ENCODE measurements at regions not wholly inside any gene's neighbourhood (a gene's known extent, or its start where the extent isn't known, plus 50 kb on each side); places are given as distances from the start of the nearest gene placed in this dataset.
"Not testable (repeated sequence)": the region's sequence is repeated elsewhere in the genome, so short reads cannot be mapped to it uniquely, and the experiment has no call there.

DNA sequence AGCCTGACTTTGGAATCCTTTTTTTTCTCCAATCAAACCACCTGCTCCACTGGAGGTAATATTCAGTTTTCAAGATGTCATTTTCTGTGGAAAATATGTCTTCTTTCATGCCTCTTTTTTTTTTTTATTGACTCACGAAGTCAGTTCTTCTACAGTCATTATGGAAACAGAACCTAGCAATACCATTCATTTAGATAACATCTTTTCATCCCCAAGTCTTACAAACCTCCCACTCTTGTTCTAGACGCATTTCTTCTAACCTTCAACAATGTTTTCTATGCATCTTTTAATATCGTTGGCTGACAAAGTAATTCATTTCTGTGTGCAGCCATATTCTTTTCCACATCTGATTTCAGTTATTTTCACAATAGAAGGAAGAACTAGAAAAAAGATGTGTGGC is 474.3 kb upstream of the CCDC196 start:
- Histone ChIP-seq H3K27me3 (no peaks in the 10 kb centered on the region), H3K9me3 (no peaks in the 10 kb centered on the region), H3K4me1 (ENCODE audit: control insufficient read depth in 1 of 2, insufficient read depth in 1 of 2, low read depth in 1 of 2, low read length in 1 of 2) (no peaks in the 10 kb centered on the region), H3K36me3 (no peaks in the 10 kb centered on the region), H3K4me3 (ENCODE audit: low read depth in 1 of 2, low read length in 1 of 2) (no peak overlapping the region), H3K27ac (no peak overlapping the region)
- TF ChIP-seq, protein P1, sequence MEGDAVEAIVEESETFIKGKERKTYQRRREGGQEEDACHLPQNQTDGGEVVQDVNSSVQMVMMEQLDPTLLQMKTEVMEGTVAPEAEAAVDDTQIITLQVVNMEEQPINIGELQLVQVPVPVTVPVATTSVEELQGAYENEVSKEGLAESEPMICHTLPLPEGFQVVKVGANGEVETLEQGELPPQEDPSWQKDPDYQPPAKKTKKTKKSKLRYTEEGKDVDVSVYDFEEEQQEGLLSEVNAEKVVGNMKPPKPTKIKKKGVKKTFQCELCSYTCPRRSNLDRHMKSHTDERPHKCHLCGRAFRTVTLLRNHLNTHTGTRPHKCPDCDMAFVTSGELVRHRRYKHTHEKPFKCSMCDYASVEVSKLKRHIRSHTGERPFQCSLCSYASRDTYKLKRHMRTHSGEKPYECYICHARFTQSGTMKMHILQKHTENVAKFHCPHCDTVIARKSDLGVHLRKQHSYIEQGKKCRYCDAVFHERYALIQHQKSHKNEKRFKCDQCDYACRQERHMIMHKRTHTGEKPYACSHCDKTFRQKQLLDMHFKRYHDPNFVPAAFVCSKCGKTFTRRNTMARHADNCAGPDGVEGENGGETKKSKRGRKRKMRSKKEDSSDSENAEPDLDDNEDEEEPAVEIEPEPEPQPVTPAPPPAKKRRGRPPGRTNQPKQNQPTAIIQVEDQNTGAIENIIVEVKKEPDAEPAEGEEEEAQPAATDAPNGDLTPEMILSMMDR (IDR thresholded peaks at IDR 0.05): no peak

DNA sequence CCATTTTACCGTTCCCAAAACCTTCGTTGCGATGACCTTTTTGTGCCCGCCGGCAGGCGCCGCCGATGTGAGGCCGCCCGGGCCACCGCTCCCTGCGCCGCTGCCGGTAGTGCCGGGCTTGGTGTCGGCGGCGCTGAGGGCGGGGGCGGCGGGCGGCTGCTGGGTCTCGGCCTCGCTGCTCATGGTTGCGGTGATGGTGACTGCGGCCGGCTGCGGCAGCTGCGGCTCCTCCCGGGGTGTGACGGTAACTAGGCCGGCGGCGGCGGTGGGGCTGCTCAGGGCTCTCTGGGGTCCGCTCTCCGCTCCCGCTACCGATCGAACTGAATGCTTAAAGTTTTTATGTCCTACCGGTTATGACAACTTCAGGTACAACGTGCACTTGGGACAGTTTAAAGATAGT is 472.6 kb upstream of the CCDC196 start:
- not testable (repeated sequence) for H3K27me3 ChIP-seq; H3K4me1 ChIP-seq (ENCODE audit: control insufficient read depth in 1 of 2, insufficient read depth in 1 of 2, low read depth in 1 of 2, low read length in 1 of 2); H3K4me3 ChIP-seq (ENCODE audit: low read depth in 1 of 2, low read length in 1 of 2); H3K27ac ChIP-seq; H3K9me3 ChIP-seq; H3K36me3 ChIP-seq

DNA sequence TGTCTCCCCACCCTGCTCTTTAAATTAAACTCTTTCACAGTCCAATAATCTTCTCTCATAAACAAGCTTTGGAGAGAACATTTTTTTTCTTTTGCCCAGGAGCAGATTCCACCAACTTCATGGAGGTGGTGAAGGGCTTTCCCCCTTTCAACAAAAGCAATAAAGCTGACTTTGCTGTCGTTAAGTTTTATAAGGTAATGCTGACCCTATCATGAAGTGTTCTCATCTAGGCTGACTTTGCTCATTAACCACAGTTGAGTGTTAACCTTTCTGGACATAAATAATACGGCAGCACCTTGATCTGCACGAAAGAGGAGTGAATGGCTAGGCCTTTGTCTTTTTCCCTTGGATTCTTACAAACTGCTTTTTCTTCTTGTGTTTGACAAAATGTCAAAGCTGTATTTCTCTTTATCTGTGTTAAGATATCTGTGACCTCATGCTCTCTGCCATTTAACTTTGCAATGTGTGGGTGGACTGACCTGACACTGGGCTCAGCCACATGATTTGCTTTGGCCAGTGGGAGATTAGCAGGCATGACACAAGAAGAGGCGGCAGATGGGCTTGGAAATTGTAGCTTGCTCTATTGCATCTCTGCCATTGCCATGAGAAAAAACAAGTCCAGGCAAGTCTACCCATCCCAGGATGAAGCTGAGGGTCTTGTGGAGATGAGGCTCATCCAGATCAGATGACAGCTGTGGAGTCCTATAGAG is 470.9 kb upstream of the CCDC196 start:
- Histone ChIP-seq H3K4me1 (ENCODE audit: control insufficient read depth in 1 of 2, insufficient read depth in 1 of 2, low read depth in 1 of 2, low read length in 1 of 2) (no peaks in the 10 kb centered on the region), H3K9me3 (no peaks in the 10 kb centered on the region), H3K4me3 (ENCODE audit: low read depth in 1 of 2, low read length in 1 of 2) (no peak overlapping the region), H3K27me3 (no peaks in the 10 kb centered on the region), H3K27ac (no peak overlapping the region), H3K36me3 (no peaks in the 10 kb centered on the region)
- TF ChIP-seq, protein P1 (IDR thresholded peaks at IDR 0.05): no peak

DNA sequence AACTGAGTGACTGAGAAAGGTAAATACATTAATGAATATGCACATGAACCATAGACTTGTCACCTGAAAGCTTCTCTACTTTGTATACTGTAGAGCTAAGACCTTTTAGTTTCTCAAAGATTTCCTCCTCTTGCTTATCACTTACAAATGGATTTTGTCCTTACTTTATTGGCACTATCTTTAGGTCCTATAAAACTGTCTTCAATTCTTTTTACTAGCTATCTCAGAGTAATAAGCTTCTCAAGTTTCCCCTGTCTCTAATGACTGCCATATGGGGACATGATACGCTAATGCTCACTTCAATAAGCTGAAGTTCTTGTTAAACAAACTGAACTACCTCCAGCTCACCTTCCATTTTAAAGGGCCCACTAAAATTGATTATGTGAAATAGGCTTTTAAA is 468.2 kb upstream of the CCDC196 start:
- H3K9me3 ChIP-seq: no peaks in the 10 kb centered on the region
- H3K27ac ChIP-seq: no peak overlapping the region
- TF ChIP-seq, protein P1 (IDR thresholded peaks at IDR 0.05): no peak
- no peaks in the 10 kb centered on the region for H3K36me3 ChIP-seq
- no peak overlapping the region for H3K4me3 ChIP-seq (ENCODE audit: low read depth in 1 of 2, low read length in 1 of 2)
- no peaks in the 10 kb centered on the region for H3K4me1 ChIP-seq (ENCODE audit: control insufficient read depth in 1 of 2, insufficient read depth in 1 of 2, low read depth in 1 of 2, low read length in 1 of 2)
- H3K27me3 ChIP-seq: no peaks in the 10 kb centered on the region

DNA sequence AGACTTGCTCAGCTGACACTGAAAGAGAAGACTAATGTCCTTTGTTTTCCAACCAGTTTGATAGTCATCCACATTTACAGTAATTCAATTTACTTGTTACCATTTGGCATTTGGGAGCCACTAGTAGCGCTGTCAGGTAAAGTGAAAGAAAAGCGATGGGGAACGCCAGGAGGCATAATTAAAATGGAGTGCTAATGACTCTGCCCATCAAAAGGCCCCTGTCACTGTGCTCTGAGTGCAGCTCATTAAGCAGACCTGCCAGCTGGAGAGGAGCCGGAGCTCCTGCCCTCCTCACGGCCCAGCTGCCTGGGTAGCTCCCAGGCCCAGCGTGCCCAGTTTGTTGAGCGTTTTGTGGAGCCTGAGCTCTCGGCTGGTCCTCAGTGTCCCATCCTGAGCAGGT is 463.6 kb upstream of the CCDC196 start:
- Histone ChIP-seq H3K4me3 (ENCODE audit: low read depth in 1 of 2, low read length in 1 of 2) (no peak overlapping the region), H3K4me1 (ENCODE audit: control insufficient read depth in 1 of 2, insufficient read depth in 1 of 2, low read depth in 1 of 2, low read length in 1 of 2) (no peaks in the 10 kb centered on the region), H3K9me3 (no peaks in the 10 kb centered on the region), H3K36me3 (no peaks in the 10 kb centered on the region), H3K27ac (no peak overlapping the region), H3K27me3 (no peaks in the 10 kb centered on the region)
- TF ChIP-seq, protein P1 (IDR thresholded peaks at IDR 0.05): no peak

DNA sequence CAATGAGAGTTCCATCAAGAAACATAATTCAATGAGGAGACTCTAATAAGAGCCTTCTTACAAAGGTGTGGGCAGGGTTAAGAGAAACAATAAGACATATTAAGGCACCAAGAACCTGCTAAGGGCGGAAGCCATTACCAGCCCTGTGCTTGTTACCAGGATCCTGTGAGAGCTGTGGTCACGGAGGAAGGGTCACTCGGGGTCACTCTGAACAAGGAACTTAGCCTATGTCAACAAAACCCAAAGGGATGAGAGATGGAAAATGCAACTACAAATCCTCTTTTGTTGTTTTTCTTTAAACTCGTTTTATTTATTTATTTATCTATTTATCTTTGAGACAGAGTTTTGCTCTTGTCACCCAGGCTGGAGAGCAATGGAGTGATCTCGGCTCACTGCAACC is 460.4 kb upstream of the CCDC196 start:
- no peak overlapping the region for H3K4me3 ChIP-seq (ENCODE audit: low read depth in 1 of 2, low read length in 1 of 2)
- no peaks in the 10 kb centered on the region for H3K36me3 ChIP-seq
- no peaks in the 10 kb centered on the region for H3K27me3 ChIP-seq
- H3K4me1 ChIP-seq (ENCODE audit: control insufficient read depth in 1 of 2, insufficient read depth in 1 of 2, low read depth in 1 of 2, low read length in 1 of 2): no peaks in the 10 kb centered on the region
- TF ChIP-seq, protein P1 (IDR thresholded peaks at IDR 0.05): no peak
- H3K27ac ChIP-seq: no peak overlapping the region
- H3K9me3 ChIP-seq: no peaks in the 10 kb centered on the region

DNA sequence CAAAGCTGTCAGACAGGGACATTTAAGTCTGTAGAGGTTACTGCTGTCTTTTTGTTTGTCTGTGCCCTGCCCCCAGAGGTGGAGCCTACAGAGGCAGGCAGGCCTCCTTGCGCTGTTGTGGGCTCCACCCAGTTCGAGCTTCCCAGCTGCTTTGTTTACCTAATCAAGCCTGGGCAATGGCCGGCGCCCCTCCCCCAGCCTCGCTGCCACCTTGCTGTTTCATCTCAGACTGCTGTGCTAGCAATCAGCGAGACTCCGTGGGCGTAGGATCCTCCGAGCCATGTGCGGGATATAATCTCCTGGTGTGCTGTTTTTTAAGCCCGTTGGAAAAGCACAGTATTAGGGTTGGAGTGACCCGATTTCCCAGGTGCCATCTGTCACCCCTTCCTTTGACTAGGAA is 454.2 kb upstream of the CCDC196 start:
- not testable (repeated sequence) for H3K4me1 ChIP-seq (ENCODE audit: control insufficient read depth in 1 of 2, insufficient read depth in 1 of 2, low read depth in 1 of 2, low read length in 1 of 2); H3K27ac ChIP-seq; H3K9me3 ChIP-seq; H3K27me3 ChIP-seq; H3K36me3 ChIP-seq; H3K4me3 ChIP-seq (ENCODE audit: low read depth in 1 of 2, low read length in 1 of 2)

All from neutrophil (primary cell).